ENCODE measurements at regions not wholly inside any gene's neighbourhood (a gene's known extent, or its start where the extent isn't known, plus 50 kb on each side); places are given as distances from the start of the nearest gene placed in this dataset.

DNA sequence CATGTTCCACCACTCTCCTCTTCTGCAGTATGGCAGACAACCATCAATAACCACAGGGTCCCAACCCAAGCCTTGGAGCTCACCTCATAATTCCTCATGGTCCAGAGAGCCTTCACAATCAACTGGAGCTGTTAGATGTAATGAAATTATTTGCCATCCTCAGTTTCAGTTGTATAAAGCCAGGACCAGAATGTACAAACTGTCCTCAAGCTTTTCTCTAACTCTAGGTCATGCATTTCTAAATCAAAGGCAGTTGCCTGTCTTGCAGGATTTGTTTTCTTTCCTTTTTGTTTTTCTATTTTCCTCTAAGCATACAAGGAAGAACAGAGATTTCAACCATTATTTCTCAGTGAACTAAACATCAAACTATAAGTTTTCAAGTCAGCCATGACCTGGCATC, 182.5 kb upstream of the SERP2 start:
- TF ChIP-seq GATA2 (IDR thresholded peaks at IDR 0.05; ENCODE audit: low read depth, low read length), result no peak
- no peak for TF ChIP-seq GATA3 (IDR thresholded peaks at IDR 0.05; ENCODE audit: low read depth, low read length)
